Activated CD4-positive, alpha-beta memory T cell treated with anti-CD3 and anti-CD28 coated beads, Interleukin-2, amount 10 ng/mL, durations not matched to agents 7 days and 5 days (primary cell): ENCODE measurements at regions not wholly inside any gene's neighbourhood (a gene's known extent, or its start where the extent isn't known, plus 50 kb on each side); places are given as distances from the start of the nearest gene placed in this dataset.
"Not testable (repeated sequence)": the region's sequence is repeated elsewhere in the genome, so short reads cannot be mapped to it uniquely, and the experiment has no call there.

Experiments used
- CTCF ChIA-PET: fragments of 350-600 bp; sonication (Branson Sonifier 250); formaldehyde crosslinking; loops from one replicate; lab custom pipeline; 2021; ENCODE audit warnings: antibody characterized with exemption, inconsistent platforms; lab: Charles Lee
- POLR2A ChIA-PET: fragments of 350-600 bp; sonication (Branson Sonifier 250); formaldehyde crosslinking; loops from one replicate; lab custom pipeline; 2021; ENCODE audit warnings: antibody characterized with exemption; lab: Charles Lee
- DNase-seq: peaks from one replicate; pipeline ENCODE4 v3.0.0-alpha.2; 2020
- H3K27ac Mint-ChIP-seq: one replicate; pipeline ENCODE4 v1.8.0; 2021; ENCODE audit warnings: mild to moderate bottlenecking, mixed read lengths
- H3K27me3 Mint-ChIP-seq: one replicate; pipeline ENCODE4 v1.8.0; 2021; ENCODE audit warnings: mixed read lengths
- H3K36me3 Mint-ChIP-seq: one replicate; pipeline ENCODE4 v1.8.0; 2021; ENCODE audit warnings: low read depth, mixed read lengths
- H3K4me1 Mint-ChIP-seq: one replicate; pipeline ENCODE4 v1.8.0; 2021; ENCODE audit warnings: mixed read lengths
- H3K4me3 Mint-ChIP-seq: one replicate; pipeline ENCODE4 v1.8.0; 2021; ENCODE audit warnings: mild to moderate bottlenecking, mixed read lengths
- H3K9me3 Mint-ChIP-seq: one replicate; pipeline ENCODE4 v1.8.0; 2021; ENCODE audit warnings: mixed read lengths

- POLR2A ChIA-PET, result no interaction called here
- no peak for DNase-seq
- H3K4me3 Mint-ChIP-seq, result no peak overlapping the region
Observed at GRCh38 chr5:42108468-42108867, 183.4 kb downstream of the FBXO4 start.

GRCh38 chr5:42109006-42109572 lies 184.0 kb downstream of the FBXO4 start:
- H3K4me1 Mint-ChIP-seq, result peaks cover 4% of the 10 kb centered on the region
- H3K36me3 Mint-ChIP-seq, result no peaks in the 10 kb centered on the region
- peaks cover 5% of the 10 kb centered on the region for H3K9me3 Mint-ChIP-seq
- no peak for DNase-seq
- no peak overlapping the region for H3K4me3 Mint-ChIP-seq
- no peaks in the 10 kb centered on the region for H3K27me3 Mint-ChIP-seq
- ChIA-PET CTCF (no interaction called here), POLR2A (no interaction called here)
- no peak overlapping the region for H3K27ac Mint-ChIP-seq

More at GRCh38 chr5:42108468-42108867, 183.4 kb downstream of the FBXO4 start:
- Mint-ChIP-seq H3K27me3 (no peaks in the 10 kb centered on the region), H3K4me1 (peaks cover 11% of the 10 kb centered on the region), H3K9me3 (peaks cover 5% of the 10 kb centered on the region), H3K27ac (no peak overlapping the region), H3K36me3 (no peaks in the 10 kb centered on the region)
- CTCF ChIA-PET, result no interaction called here

GRCh38 chr5:42115721-42116120 lies 190.6 kb downstream of the FBXO4 start:
- H3K36me3 Mint-ChIP-seq, POLR2A ChIA-PET, CTCF ChIA-PET, H3K27ac Mint-ChIP-seq, H3K9me3 Mint-ChIP-seq, H3K27me3 Mint-ChIP-seq, DNase-seq, H3K4me3 Mint-ChIP-seq, H3K4me1 Mint-ChIP-seq: not testable (repeated sequence)

DNA sequence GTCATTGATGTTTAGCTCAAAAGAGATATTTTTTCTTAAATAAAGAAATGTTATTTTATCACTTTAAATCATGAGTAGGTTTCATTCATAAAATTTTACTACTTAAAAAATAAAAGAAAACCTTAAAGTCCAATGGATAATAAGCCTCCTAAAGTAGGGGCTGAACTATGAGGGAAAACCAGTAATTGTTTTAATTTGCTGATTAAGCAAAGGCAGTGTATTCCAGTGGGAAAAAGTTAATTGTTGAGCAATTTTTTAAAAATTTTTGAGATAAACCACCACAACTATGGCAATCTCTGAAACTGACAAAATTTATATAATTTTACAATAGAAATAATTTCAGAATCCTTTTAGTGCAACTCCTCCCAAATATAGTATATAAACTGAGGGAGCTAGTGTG lies 195.0 kb downstream of the FBXO4 start:
- Mint-ChIP-seq H3K4me3 (no peak overlapping the region), H3K27me3 (no peaks in the 10 kb centered on the region), H3K27ac (no peak overlapping the region), H3K4me1 (no peaks in the 10 kb centered on the region), H3K9me3 (no peaks in the 10 kb centered on the region), H3K36me3 (no peaks in the 10 kb centered on the region)
- no peak for DNase-seq
- ChIA-PET POLR2A (no interaction called here), CTCF (no interaction called here)

- Mint-ChIP-seq H3K27me3 (no peaks in the 10 kb centered on the region), H3K9me3 (no peaks in the 10 kb centered on the region), H3K4me1 (no peaks in the 10 kb centered on the region), H3K4me3 (no peak overlapping the region), H3K36me3 (no peaks in the 10 kb centered on the region), H3K27ac (no peak overlapping the region)
- ChIA-PET CTCF (no interaction called here), POLR2A (no interaction called here)
- DNase-seq, result no peak
Observed at GRCh38 chr5:42121401-42121800, 196.3 kb downstream of the FBXO4 start.

DNA sequence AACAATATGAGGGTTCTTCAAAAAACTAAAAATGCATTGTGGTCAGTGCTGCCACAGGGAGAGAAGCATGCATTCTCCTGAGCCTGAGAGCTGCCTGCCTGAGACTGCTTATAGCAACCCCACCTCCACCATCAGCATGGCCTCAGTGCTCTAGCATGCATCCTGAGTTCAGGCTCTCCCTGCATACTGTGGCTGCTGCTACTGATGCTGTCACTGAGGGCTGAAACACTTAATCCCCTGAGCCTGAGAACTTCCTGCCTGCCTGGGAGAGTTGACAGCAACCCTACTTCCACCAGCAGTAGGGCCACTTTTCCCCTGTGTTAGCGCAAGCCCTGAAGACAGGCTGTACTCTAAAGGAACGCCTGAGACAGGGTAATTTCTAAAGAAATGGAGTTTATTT lies 206.0 kb downstream of the FBXO4 start:
- CTCF ChIA-PET, result no interaction called here
- peaks cover 3% of the 10 kb centered on the region for H3K27me3 Mint-ChIP-seq
- H3K27ac Mint-ChIP-seq, result no peak overlapping the region
- H3K4me3 Mint-ChIP-seq, result no peak overlapping the region
- no peak for DNase-seq
- POLR2A ChIA-PET, result no interaction called here
- H3K36me3 Mint-ChIP-seq, result no peaks in the 10 kb centered on the region
- H3K9me3 Mint-ChIP-seq, result no peaks in the 10 kb centered on the region
- H3K4me1 Mint-ChIP-seq, result no peaks in the 10 kb centered on the region

GRCh38 chr5:42143361-42143760 lies 218.3 kb downstream of the FBXO4 start:
- H3K27me3 Mint-ChIP-seq, result no peaks in the 10 kb centered on the region
- no peak overlapping the region for H3K27ac Mint-ChIP-seq
- POLR2A ChIA-PET, result no interaction called here
- no peak for DNase-seq
- H3K4me1 Mint-ChIP-seq, result no peaks in the 10 kb centered on the region
- CTCF ChIA-PET, result no interaction called here
- H3K4me3 Mint-ChIP-seq, result no peak overlapping the region
- H3K9me3 Mint-ChIP-seq, result peaks cover 10% of the 10 kb centered on the region
- H3K36me3 Mint-ChIP-seq, result no peaks in the 10 kb centered on the region

- Mint-ChIP-seq H3K36me3 (no peaks in the 10 kb centered on the region), H3K4me1 (no peaks in the 10 kb centered on the region), H3K4me3 (no peak overlapping the region), H3K27ac (no peak overlapping the region), H3K9me3 (peaks cover 23% of the 10 kb centered on the region), H3K27me3 (no peaks in the 10 kb centered on the region)
- DNase-seq, result no peak
- CTCF ChIA-PET, result no interaction called here
- POLR2A ChIA-PET, result no interaction called here
Observed at GRCh38 chr5:42148813-42149212, 223.7 kb downstream of the FBXO4 start.

GRCh38 chr5:42157215-42157614 lies 232.1 kb downstream of the FBXO4 start:
- no peak overlapping the region for H3K4me3 Mint-ChIP-seq
- no peaks in the 10 kb centered on the region for H3K36me3 Mint-ChIP-seq

DNA sequence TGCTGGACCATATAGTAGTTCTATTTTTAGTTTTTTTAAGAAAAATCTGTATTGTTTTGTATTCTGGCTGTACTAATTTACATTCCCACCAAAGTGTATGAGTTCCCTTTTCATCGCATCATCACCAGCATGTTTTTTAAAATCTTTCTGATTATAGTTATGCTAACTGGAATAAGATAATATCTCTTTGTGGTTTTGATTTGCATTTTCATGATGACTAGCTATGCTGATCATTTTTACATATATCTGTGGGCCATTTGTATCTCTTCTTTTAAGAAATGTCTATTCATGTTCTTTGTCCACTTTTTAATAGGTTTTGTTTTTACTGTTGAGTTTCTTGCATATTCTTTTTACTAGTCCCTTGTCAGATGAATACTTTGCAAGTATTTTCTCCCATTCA lies 238.0 kb downstream of the FBXO4 start:
- ChIA-PET POLR2A (no interaction called here), CTCF (no interaction called here)
- Mint-ChIP-seq H3K36me3 (no peaks in the 10 kb centered on the region), H3K9me3 (no peaks in the 10 kb centered on the region), H3K27ac (no peak overlapping the region), H3K27me3 (no peaks in the 10 kb centered on the region), H3K4me1 (no peaks in the 10 kb centered on the region), H3K4me3 (no peak overlapping the region)
- no peak for DNase-seq

More at GRCh38 chr5:42157215-42157614, 232.1 kb downstream of the FBXO4 start:
- Mint-ChIP-seq H3K9me3 (no peaks in the 10 kb centered on the region), H3K27ac (no peak overlapping the region), H3K27me3 (no peaks in the 10 kb centered on the region), H3K4me1 (no peaks in the 10 kb centered on the region)
- no peak for DNase-seq
- ChIA-PET CTCF (no interaction called here), POLR2A (no interaction called here)

DNA sequence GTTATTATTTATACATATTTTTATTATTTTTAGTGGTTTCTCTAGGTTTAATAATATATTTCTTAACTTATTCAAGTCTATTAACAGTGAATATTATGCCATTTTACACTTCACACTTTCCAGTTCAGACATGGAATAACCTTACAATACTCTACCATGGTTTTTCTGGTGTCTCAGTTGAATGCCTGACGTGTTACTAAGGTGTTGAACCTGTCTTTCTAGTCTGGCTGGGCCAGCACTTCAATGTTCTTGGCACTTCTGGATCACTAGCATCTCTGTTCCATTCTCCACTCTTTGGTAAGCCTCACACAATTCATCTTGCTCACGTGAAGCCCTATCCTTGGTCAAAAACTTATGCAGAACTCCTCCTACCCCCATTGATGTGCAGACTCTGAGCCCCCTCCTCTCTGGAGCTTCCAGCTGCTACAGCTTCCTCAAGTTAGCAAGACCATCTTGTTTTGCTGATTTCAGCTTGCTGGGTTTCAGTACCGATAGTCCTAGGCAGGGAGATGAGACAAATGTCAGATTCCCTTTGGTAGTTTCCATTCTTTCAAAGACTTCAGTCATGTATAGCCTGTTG lies 243.1 kb downstream of the FBXO4 start:
- Mint-ChIP-seq H3K4me1 (no peaks in the 10 kb centered on the region), H3K27ac (no peak overlapping the region), H3K27me3 (no peaks in the 10 kb centered on the region), H3K4me3 (no peak overlapping the region), H3K36me3 (no peaks in the 10 kb centered on the region), H3K9me3 (no peaks in the 10 kb centered on the region)
- ChIA-PET CTCF (no interaction called here), POLR2A (no interaction called here)
- DNase-seq, result no peak

- H3K9me3 Mint-ChIP-seq, H3K4me3 Mint-ChIP-seq, DNase-seq, POLR2A ChIA-PET, H3K27ac Mint-ChIP-seq, H3K4me1 Mint-ChIP-seq, CTCF ChIA-PET, H3K27me3 Mint-ChIP-seq, H3K36me3 Mint-ChIP-seq: not testable (repeated sequence)
Observed at GRCh38 chr5:42176118-42176517, 247.1 kb upstream of the GHR start.

- H3K4me3 Mint-ChIP-seq, CTCF ChIA-PET: not testable (repeated sequence)
Observed at GRCh38 chr5:42179843-42180242, 243.4 kb upstream of the GHR start.

GRCh38 chr5:42216904-42217303 lies 206.3 kb upstream of the GHR start:
- Mint-ChIP-seq H3K4me1 (no peaks in the 10 kb centered on the region), H3K9me3 (no peaks in the 10 kb centered on the region), H3K4me3 (no peak overlapping the region), H3K27me3 (no peaks in the 10 kb centered on the region), H3K27ac (no peak overlapping the region), H3K36me3 (no peaks in the 10 kb centered on the region)
- ChIA-PET CTCF (no interaction called here), POLR2A (no interaction called here)
- DNase-seq, result no peak

More at GRCh38 chr5:42179843-42180242, 243.4 kb upstream of the GHR start:
- H3K36me3 Mint-ChIP-seq, POLR2A ChIA-PET, H3K27ac Mint-ChIP-seq, H3K4me1 Mint-ChIP-seq, DNase-seq, H3K9me3 Mint-ChIP-seq, H3K27me3 Mint-ChIP-seq: not testable (repeated sequence)
